ENCODE measurements at regions not wholly inside any gene's neighbourhood (a gene's known extent, or its start where the extent isn't known, plus 50 kb on each side); places are given as distances from the start of the nearest gene placed in this dataset.

DNA sequence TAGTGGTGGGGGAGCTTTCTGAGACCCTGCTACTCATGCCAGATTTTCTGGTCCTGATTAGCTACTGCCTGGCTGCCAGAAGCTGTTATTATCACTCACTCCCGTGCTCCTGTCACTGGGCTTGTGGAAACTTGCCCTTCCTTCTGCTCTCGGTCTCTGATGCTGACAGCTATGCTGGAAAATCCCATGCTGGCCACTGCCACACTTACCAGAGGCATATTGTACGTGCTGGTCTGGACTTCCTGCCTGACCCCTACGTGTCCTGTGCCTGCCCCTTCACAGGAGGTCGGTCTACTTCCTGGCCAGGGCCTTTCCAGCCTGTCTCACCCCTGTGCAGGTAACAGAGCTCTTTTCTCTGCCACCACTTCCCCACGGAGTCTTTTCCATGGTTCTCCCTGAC is 149.4 kb upstream of the PLEKHG7 start:
- ATAC-seq = no peak
- no peak for TF ChIP-seq ZNF8 (CRISPR knock-in tag; IDR thresholded peaks at IDR 0.05)
- no peak for TF ChIP-seq ZNF70 (CRISPR knock-in tag; IDR thresholded peaks at IDR 0.05)

GRCh38 chr12:92552412-92553108 is 150.2 kb upstream of the PLEKHG7 start:
- no peak for ATAC-seq

GRCh38 chr12:92551853-92552397 is 150.9 kb upstream of the PLEKHG7 start:
- TF ChIP-seq CSDC2 (CRISPR knock-in tag; IDR thresholded peaks at IDR 0.05) (no peak), ESRRG (CRISPR knock-in tag; IDR thresholded peaks at IDR 0.05) (no peak), ZNF565 (CRISPR knock-in tag; conservative IDR thresholded peaks at IDR 0.05; ENCODE audit: low read depth) (no peak), GLIS3 (CRISPR knock-in tag; IDR thresholded peaks at IDR 0.05) (no peak), ISL1 (CRISPR knock-in tag; IDR thresholded peaks at IDR 0.05) (no peak), BACH2 (CRISPR knock-in tag; IDR thresholded peaks at IDR 0.05; ENCODE audit: borderline replicate concordance) (no peak), ARNTL (CRISPR knock-in tag; IDR thresholded peaks at IDR 0.05; ENCODE audit: borderline replicate concordance, low read depth) (no peak), ZNF8 (CRISPR knock-in tag; IDR thresholded peaks at IDR 0.05) (no peak), ZNF70 (CRISPR knock-in tag; IDR thresholded peaks at IDR 0.05) (no peak), POU6F1 (CRISPR knock-in tag; IDR thresholded peaks at IDR 0.05; ENCODE audit: borderline replicate concordance, low read depth) (no peak), PPARA (CRISPR knock-in tag; IDR thresholded peaks at IDR 0.05; ENCODE audit: borderline replicate concordance) (no peak), ZFP3 (CRISPR knock-in tag; IDR thresholded peaks at IDR 0.05) (no peak), ZFP30 (CRISPR knock-in tag; IDR thresholded peaks at IDR 0.05) (no peak), OSR1 (CRISPR knock-in tag; IDR thresholded peaks at IDR 0.05) (no peak), SNAI2 (CRISPR knock-in tag; IDR thresholded peaks at IDR 0.05) (no peak), TOX (CRISPR knock-in tag; IDR thresholded peaks at IDR 0.05; ENCODE audit: borderline replicate concordance) (no peak)
- TF ChIP-seq, protein P1, sequence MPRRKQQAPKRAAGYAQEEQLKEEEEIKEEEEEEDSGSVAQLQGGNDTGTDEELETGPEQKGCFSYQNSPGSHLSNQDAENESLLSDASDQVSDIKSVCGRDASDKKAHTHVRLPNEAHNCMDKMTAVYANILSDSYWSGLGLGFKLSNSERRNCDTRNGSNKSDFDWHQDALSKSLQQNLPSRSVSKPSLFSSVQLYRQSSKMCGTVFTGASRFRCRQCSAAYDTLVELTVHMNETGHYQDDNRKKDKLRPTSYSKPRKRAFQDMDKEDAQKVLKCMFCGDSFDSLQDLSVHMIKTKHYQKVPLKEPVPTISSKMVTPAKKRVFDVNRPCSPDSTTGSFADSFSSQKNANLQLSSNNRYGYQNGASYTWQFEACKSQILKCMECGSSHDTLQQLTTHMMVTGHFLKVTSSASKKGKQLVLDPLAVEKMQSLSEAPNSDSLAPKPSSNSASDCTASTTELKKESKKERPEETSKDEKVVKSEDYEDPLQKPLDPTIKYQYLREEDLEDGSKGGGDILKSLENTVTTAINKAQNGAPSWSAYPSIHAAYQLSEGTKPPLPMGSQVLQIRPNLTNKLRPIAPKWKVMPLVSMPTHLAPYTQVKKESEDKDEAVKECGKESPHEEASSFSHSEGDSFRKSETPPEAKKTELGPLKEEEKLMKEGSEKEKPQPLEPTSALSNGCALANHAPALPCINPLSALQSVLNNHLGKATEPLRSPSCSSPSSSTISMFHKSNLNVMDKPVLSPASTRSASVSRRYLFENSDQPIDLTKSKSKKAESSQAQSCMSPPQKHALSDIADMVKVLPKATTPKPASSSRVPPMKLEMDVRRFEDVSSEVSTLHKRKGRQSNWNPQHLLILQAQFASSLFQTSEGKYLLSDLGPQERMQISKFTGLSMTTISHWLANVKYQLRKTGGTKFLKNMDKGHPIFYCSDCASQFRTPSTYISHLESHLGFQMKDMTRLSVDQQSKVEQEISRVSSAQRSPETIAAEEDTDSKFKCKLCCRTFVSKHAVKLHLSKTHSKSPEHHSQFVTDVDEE (CRISPR knock-in tag; IDR thresholded peaks at IDR 0.05) = no peak
- TF ChIP-seq, protein P2, sequence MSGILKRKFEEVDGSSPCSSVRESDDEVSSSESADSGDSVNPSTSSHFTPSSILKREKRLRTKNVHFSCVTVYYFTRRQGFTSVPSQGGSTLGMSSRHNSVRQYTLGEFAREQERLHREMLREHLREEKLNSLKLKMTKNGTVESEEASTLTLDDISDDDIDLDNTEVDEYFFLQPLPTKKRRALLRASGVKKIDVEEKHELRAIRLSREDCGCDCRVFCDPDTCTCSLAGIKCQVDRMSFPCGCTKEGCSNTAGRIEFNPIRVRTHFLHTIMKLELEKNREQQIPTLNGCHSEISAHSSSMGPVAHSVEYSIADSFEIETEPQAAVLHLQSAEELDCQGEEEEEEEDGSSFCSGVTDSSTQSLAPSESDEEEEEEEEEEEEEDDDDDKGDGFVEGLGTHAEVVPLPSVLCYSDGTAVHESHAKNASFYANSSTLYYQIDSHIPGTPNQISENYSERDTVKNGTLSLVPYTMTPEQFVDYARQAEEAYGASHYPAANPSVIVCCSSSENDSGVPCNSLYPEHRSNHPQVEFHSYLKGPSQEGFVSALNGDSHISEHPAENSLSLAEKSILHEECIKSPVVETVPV (CRISPR knock-in tag; IDR thresholded peaks at IDR 0.05) = no peak
- no peak for ATAC-seq

More at GRCh38 chr12:92552412-92553108, 150.2 kb upstream of the PLEKHG7 start:
- TF ChIP-seq OSR1 (CRISPR knock-in tag; IDR thresholded peaks at IDR 0.05) = no peak
- no peak for TF ChIP-seq ESRRG (CRISPR knock-in tag; IDR thresholded peaks at IDR 0.05)
- no peak for TF ChIP-seq ISL1 (CRISPR knock-in tag; IDR thresholded peaks at IDR 0.05)
- TF ChIP-seq ZFP3 (CRISPR knock-in tag; IDR thresholded peaks at IDR 0.05) = no peak

DNA sequence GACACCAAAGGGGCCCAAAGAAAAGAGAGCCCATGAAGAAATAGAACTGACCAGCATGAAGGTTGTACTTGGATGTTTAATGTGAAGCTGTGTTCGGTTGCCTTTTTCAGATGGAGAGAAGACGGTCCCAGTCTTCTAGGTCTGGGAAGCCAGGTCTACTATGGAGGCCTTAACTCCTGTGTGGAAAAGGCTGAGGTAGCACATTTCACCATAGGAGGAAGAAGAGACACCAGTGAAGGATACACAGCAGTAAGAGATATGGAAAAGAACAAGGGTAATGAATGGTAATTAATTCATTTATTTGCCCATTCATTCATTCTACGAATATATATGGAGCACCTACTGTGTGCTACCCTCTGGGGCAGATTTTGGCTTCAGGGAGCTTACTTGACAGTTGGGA is 151.6 kb upstream of the PLEKHG7 start:
- TF ChIP-seq CREB5 (CRISPR knock-in tag; IDR thresholded peaks at IDR 0.05; ENCODE audit: low read depth) = no peak
- TF ChIP-seq, protein P1 (CRISPR knock-in tag; IDR thresholded peaks at IDR 0.05) = no peak
- no peak for TF ChIP-seq ESRRG (CRISPR knock-in tag; IDR thresholded peaks at IDR 0.05)
- TF ChIP-seq GLIS3 (CRISPR knock-in tag; IDR thresholded peaks at IDR 0.05) = no peak
- TF ChIP-seq RARB (CRISPR knock-in tag; IDR thresholded peaks at IDR 0.05) = no peak
- no peak for TF ChIP-seq ZC3H10 (CRISPR knock-in tag; IDR thresholded peaks at IDR 0.05)
- no peak for TF ChIP-seq ARNTL (CRISPR knock-in tag; IDR thresholded peaks at IDR 0.05; ENCODE audit: borderline replicate concordance, low read depth)
- TF ChIP-seq CSDC2 (CRISPR knock-in tag; IDR thresholded peaks at IDR 0.05) = no peak
- no peak for TF ChIP-seq ZFP3 (CRISPR knock-in tag; IDR thresholded peaks at IDR 0.05)
- no peak for TF ChIP-seq ZNF70 (CRISPR knock-in tag; IDR thresholded peaks at IDR 0.05)
- no peak for TF ChIP-seq ZNF565 (CRISPR knock-in tag; conservative IDR thresholded peaks at IDR 0.05; ENCODE audit: low read depth)
- no peak for TF ChIP-seq ISL1 (CRISPR knock-in tag; IDR thresholded peaks at IDR 0.05)
- TF ChIP-seq POU6F1 (CRISPR knock-in tag; IDR thresholded peaks at IDR 0.05; ENCODE audit: borderline replicate concordance, low read depth) = no peak
- no peak for TF ChIP-seq BACH2 (CRISPR knock-in tag; IDR thresholded peaks at IDR 0.05; ENCODE audit: borderline replicate concordance)

More for the DNA sequence above, 151.6 kb upstream of the PLEKHG7 start:
- no peak for ATAC-seq

Data from SK-N-SH treated with all-trans-retinoic acid at 6 μM for 48 hours (cell line).